HCT116 (cell line): ENCODE measurements at regions not wholly inside any gene's neighbourhood (a gene's known extent, or its start where the extent isn't known, plus 50 kb on each side); places are given as distances from the start of the nearest gene placed in this dataset.

Experiments used
- ATAC-seq: fragments of 200-7000 bp; cut with Tn5 transposase; 2 replicates; pipeline ENCODE4 v1.9.1; 2020; ENCODE audit warnings: mild to moderate bottlenecking, moderate library complexity
- BruUV-seq: library from RNA; stranded (reverse); fragments of 400-500 nt; replicated peaks from 2 replicates; lab custom pipeline; 2021; lab: Mats Ljungman, UMichigan
- CTCF ChIA-PET: fragments of 300-600 bp; sonication (Branson Sonifier 250); formaldehyde crosslinking; loops from one replicate; lab custom pipeline; 2021; ENCODE audit warnings: antibody characterized with exemption; lab: Charles Lee
- POLR2A ChIA-PET: fragments of 300-600, 350-600 bp; sonication (Branson Sonifier 250); formaldehyde crosslinking; loops from one replicate; lab custom pipeline; 2021; ENCODE audit warnings: antibody characterized with exemption; lab: Charles Lee
- RAD21 ChIA-PET, 2 experiments: fragments of 300-600 bp; sonication (Branson Sonifier 250); formaldehyde crosslinking; loops; one replicate each; lab custom pipeline; 2023; ENCODE audit warnings: low total read pairs in 2 of 2; ENCODE audit not compliant: uncharacterized antibody in 2 of 2, unreplicated experiment in 2 of 2, low non-redundant PET in 1 of 2; lab: Charles Lee
- DNase-seq: peaks from one replicate; pipeline ENCODE4 v3.0.0-alpha.2; 2010; ENCODE audit warnings: low read depth, low spot score
- H2AFZ ChIP-seq: fragments of 200-600 bp; shearing (Covaris generic), sonication (generic); 2 replicates; pipeline ENCODE4 v1.6.1; 2017; ENCODE audit warnings: low read depth, mixed run types, mixed read lengths, antibody characterized with exemption, low read length; ENCODE audit not compliant: poor library complexity, severe bottlenecking
- H3K27ac ChIP-seq: 2 replicates; pipeline ENCODE4 v1.5.1; 2012; ENCODE audit warnings: low read depth, low read length
- H3K27me3 ChIP-seq: fragments of 200-600 bp; sonication (generic); 2 replicates; pipeline ENCODE4 v1.6.1; 2016; ENCODE audit warnings: mixed run types, low read length, mixed read lengths; ENCODE audit not compliant: insufficient read depth
- H3K36me3 ChIP-seq, 2 experiments: fragments of 200-500 bp in 1 of 2; fragments of 200-600 bp in 1 of 2; sonication (Bioruptor generic) in 1 of 2; sonication (generic) in 1 of 2; 2 replicates each; pipeline versions ENCODE4 v1.5.1 to v1.6.1; 2014 to 2016; ENCODE audit warnings: low read length in 2 of 2, inconsistent platforms in 1 of 2, mixed read lengths in 1 of 2, mixed run types in 1 of 2; ENCODE audit not compliant: insufficient read depth in 2 of 2, control insufficient read depth in 1 of 2
- H3K4me1 ChIP-seq, 2 experiments: fragments of 200-600 bp in 1 of 2; sonication (generic) in 1 of 2; 2 replicates each; pipeline versions ENCODE4 v1.5.1 to v1.6.1; 2012 to 2017; ENCODE audit warnings: low read length in 2 of 2, inconsistent platforms in 1 of 2, mild to moderate bottlenecking in 1 of 2, mixed read lengths in 1 of 2, mixed run types in 1 of 2, moderate library complexity in 1 of 2; ENCODE audit not compliant: insufficient read depth in 2 of 2, control insufficient read depth in 1 of 2
- H3K4me2 ChIP-seq: fragments of 200-600 bp; sonication (generic); 2 replicates; pipeline ENCODE4 v1.6.1; 2017; ENCODE audit warnings: mixed run types, low read length, mixed read lengths
- H3K4me3 ChIP-seq, 2 experiments: fragments of 200-600 bp in 1 of 2; sonication (generic) in 1 of 2; replicated peaks in 1 of 2; 2 replicates each; pipeline ENCODE4 v1.5.1; 2011 to 2016; ENCODE audit warnings: low read length in 2 of 2, control low read depth in 1 of 2, low read depth in 1 of 2, mild to moderate bottlenecking in 1 of 2, mixed read lengths in 1 of 2, mixed run types in 1 of 2
- H3K79me2 ChIP-seq: fragments of 200-600 bp; sonication (generic); 2 replicates; pipeline ENCODE4 v1.6.1; 2017; ENCODE audit warnings: mild to moderate bottlenecking, mixed run types, low read length, moderate library complexity, mixed read lengths; ENCODE audit not compliant: insufficient read depth
- H3K9ac ChIP-seq: fragments of 200-600 bp; sonication (generic); 2 replicates; pipeline ENCODE4 v1.6.1; 2016; ENCODE audit warnings: low read length, mixed read lengths
- H3K9me2 ChIP-seq: fragments of 200-600 bp; sonication (generic), shearing (Covaris generic); 2 replicates; pipeline ENCODE4 v1.6.1; 2017; ENCODE audit warnings: mixed run types, mild to moderate bottlenecking, moderate library complexity; ENCODE audit not compliant: insufficient read depth
- H3K9me3 ChIP-seq, 2 experiments: fragments of 200-500 bp in 1 of 2; fragments of 200-600 bp in 1 of 2; sonication (Bioruptor generic) in 1 of 2; sonication (generic) in 1 of 2; 2 replicates each; pipeline ENCODE4 v1.6.1; 2014 to 2017; ENCODE audit warnings: low read length in 2 of 2, mixed read lengths in 2 of 2, inconsistent platforms in 1 of 2, low read depth in 1 of 2, mild to moderate bottlenecking in 1 of 2, mixed run types in 1 of 2, moderate library complexity in 1 of 2; ENCODE audit not compliant: control insufficient read depth in 1 of 2, insufficient read depth in 1 of 2
- H4K20me1 ChIP-seq: fragments of 200-600 bp; sonication (generic), shearing (Covaris generic); 2 replicates; pipeline ENCODE4 v1.6.1; 2017; ENCODE audit warnings: mixed run types, mild to moderate bottlenecking, moderate library complexity; ENCODE audit not compliant: insufficient read depth
- CEBPB ChIP-seq: IDR thresholded peaks from 2 replicates; pipeline ENCODE4 v1.6.1; 2012; ENCODE audit warnings: low read depth
- EGR1 ChIP-seq: IDR thresholded peaks from 2 replicates; pipeline ENCODE4 v1.6.1; 2012; ENCODE audit warnings: low read depth
- ELF1 ChIP-seq: IDR thresholded peaks from 2 replicates; pipeline ENCODE4 v1.6.1; 2012; ENCODE audit warnings: low read depth, borderline replicate concordance
- EZH2phosphoT487 ChIP-seq: fragments of 200-600 bp; IDR thresholded peaks from 2 replicates; pipeline ENCODE4 v1.6.1; 2018; ENCODE audit warnings: antibody characterized with exemption, borderline replicate concordance
- FOSL1 ChIP-seq: IDR thresholded peaks from 2 replicates; pipeline ENCODE4 v1.6.1; 2012; ENCODE audit warnings: low read depth
- POLR2A ChIP-seq: IDR thresholded peaks from 2 replicates; pipeline ENCODE4 v1.7.0; 2011; ENCODE audit warnings: borderline replicate concordance; ENCODE audit not compliant: insufficient read depth, insufficient read length; ENCODE audit errors: extremely low read depth
- RAD21 ChIP-seq: IDR thresholded peaks from 2 replicates; pipeline ENCODE4 v1.6.1; 2012; ENCODE audit warnings: low read depth, mild to moderate bottlenecking
- SRF ChIP-seq: IDR thresholded peaks from 2 replicates; pipeline ENCODE4 v1.6.1; 2012; ENCODE audit warnings: low read depth
- TCF7L2 ChIP-seq: IDR thresholded peaks from 2 replicates; pipeline ENCODE4 v1.7.0; 2011; ENCODE audit warnings: borderline replicate concordance, inconsistent platforms; ENCODE audit not compliant: insufficient read depth, insufficient read length; ENCODE audit errors: extremely low read depth
- YY1 ChIP-seq: IDR thresholded peaks from 2 replicates; pipeline ENCODE4 v1.6.1; 2011; ENCODE audit warnings: low read length, low read depth, moderate library complexity, mild to moderate bottlenecking; ENCODE audit not compliant: insufficient replicate concordance; ENCODE audit errors: extremely low read depth
- ZFX ChIP-seq: fragments of 450-650 bp; IDR thresholded peaks from 2 replicates; pipeline ENCODE4 v1.6.1; 2017
- intact Hi-C: fragments of 100-400 bp; cut with micrococcal nuclease; formaldehyde crosslinking; loops from 2 replicates; pipeline ENCODE4 v1.10.0; 2022
- TF ChIP-seq, protein P1 (sequence below), 3 experiments: fragments of 200-600 bp in 1 of 3; sonication (generic) in 1 of 3; IDR thresholded peaks in 2 of 3; conservative IDR thresholded peaks in 1 of 3; 2 replicates each; pipeline ENCODE4 v1.5.1; 2012 to 2017; ENCODE audit warnings: low read depth in 2 of 3, low read length in 2 of 3, antibody characterized with exemption in 1 of 3, borderline replicate concordance in 1 of 3, control low read depth in 1 of 3, mild to moderate bottlenecking in 1 of 3, mixed read lengths in 1 of 3, mixed run types in 1 of 3, moderate library complexity in 1 of 3; ENCODE audit not compliant: insufficient read depth in 1 of 3
- TF ChIP-seq, protein P2 (sequence below): IDR thresholded peaks from 2 replicates; pipeline ENCODE4 v1.6.1; 2012

DNA sequence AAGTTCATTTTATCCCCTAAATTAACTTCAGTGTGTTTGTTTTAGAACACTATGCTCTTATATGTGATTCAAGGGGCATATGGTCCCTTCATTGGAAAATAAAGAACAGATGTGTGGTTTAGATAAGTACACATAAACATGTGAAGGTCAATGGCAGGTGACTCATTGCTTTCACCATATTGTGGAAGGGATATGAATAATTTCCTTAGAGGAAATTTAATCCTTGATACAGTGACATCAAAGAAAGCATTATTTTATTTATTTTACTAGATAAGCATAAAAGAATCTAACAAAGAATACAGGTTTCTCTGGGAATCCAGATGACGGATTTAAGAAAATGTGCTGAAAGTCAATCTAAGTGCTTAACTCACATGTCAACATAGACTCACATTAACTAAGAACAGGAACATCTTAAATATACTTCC lies 373.5 kb downstream of the KCTD12 start (continued):
- TF ChIP-seq, protein P1, sequence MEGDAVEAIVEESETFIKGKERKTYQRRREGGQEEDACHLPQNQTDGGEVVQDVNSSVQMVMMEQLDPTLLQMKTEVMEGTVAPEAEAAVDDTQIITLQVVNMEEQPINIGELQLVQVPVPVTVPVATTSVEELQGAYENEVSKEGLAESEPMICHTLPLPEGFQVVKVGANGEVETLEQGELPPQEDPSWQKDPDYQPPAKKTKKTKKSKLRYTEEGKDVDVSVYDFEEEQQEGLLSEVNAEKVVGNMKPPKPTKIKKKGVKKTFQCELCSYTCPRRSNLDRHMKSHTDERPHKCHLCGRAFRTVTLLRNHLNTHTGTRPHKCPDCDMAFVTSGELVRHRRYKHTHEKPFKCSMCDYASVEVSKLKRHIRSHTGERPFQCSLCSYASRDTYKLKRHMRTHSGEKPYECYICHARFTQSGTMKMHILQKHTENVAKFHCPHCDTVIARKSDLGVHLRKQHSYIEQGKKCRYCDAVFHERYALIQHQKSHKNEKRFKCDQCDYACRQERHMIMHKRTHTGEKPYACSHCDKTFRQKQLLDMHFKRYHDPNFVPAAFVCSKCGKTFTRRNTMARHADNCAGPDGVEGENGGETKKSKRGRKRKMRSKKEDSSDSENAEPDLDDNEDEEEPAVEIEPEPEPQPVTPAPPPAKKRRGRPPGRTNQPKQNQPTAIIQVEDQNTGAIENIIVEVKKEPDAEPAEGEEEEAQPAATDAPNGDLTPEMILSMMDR (IDR thresholded peaks at IDR 0.05 in 2 of 3, conservative IDR thresholded peaks at IDR 0.05 in 1 of 3; ENCODE audit: borderline replicate concordance in 1 of 3, insufficient read depth in 1 of 3, low read depth in 2 of 3, low read length in 2 of 3), result no peak
- TF ChIP-seq FOSL1 (no peak), YY1 (no peak), ZFX (no peak), EZH2phosphoT487 (no peak), CEBPB (no peak), EGR1 (no peak), TCF7L2 (no peak), ELF1 (no peak)

DNA sequence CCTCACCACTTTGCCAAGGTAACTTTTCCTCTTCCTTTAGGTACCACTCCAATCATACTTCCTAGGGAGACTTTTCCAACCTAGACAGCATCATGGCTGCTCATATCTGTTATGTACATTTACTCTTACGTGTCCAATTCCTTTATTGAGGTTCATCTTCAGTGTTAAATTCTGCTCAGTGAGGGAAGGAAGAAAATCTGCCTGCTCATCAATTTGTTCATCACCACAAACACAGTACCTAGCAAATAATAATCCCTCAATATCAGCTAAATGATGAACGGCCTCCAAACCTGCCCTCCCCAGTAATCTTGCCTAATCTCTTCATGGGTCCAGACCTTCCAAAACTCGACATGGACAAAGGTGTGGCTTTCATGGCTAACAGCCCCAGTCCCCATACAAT lies 380.8 kb downstream of the KCTD12 start:
- no peaks in the 10 kb centered on the region for H3K4me1 ChIP-seq
- H3K9me2 ChIP-seq, result no peaks in the 10 kb centered on the region
- no peak overlapping the region for H3K4me2 ChIP-seq
- no peaks in the 10 kb centered on the region for H3K79me2 ChIP-seq
- no peak overlapping the region for H3K27ac ChIP-seq
- ChIA-PET POLR2A (no interaction called here), RAD21 (no interaction called here)
- intact Hi-C loops, result no loop called here
- H3K27me3 ChIP-seq, result no peaks in the 10 kb centered on the region
- no TSS peak for BruUV-seq
- no peaks in the 10 kb centered on the region for H3K9me3 ChIP-seq
- no peak overlapping the region for H3K9ac ChIP-seq
- H4K20me1 ChIP-seq, result no peaks in the 10 kb centered on the region
- TF ChIP-seq SRF, result no peak
- no peak for TF ChIP-seq EZH2phosphoT487
- no peak for TF ChIP-seq POLR2A
- TF ChIP-seq, protein P2, sequence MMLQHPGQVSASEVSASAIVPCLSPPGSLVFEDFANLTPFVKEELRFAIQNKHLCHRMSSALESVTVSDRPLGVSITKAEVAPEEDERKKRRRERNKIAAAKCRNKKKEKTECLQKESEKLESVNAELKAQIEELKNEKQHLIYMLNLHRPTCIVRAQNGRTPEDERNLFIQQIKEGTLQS, result no peak
- TF ChIP-seq RAD21, result no peak
- TF ChIP-seq YY1, result no peak
- TF ChIP-seq, all 23 proteins: peak for 0
- CTCF ChIA-PET, result no interaction called here
- ATAC-seq (no peak), DNase-seq (no peak)
- no peaks in the 10 kb centered on the region for H3K36me3 ChIP-seq
- H3K4me3 ChIP-seq, result no peak overlapping the region
- H2AFZ ChIP-seq, result no peak overlapping the region
